ENCODE measurements at regions not wholly inside any gene's neighbourhood (a gene's known extent, or its start where the extent isn't known, plus 50 kb on each side); places are given as distances from the start of the nearest gene placed in this dataset.

- Histone ChIP-seq H3K27me3 (ENCODE audit: insufficient read depth, low read depth) (no peaks in the 10 kb centered on the region), H3K4me2 (no peak overlapping the region), H3K27ac (no peak overlapping the region), H3K36me3 (ENCODE audit: insufficient read depth) (no peaks in the 10 kb centered on the region), H2AFZ (ENCODE audit: low read depth) (no peak overlapping the region), H4K20me1 (ENCODE audit: insufficient read depth) (no peaks in the 10 kb centered on the region), H3K9ac (no peak overlapping the region), H3K4me1 (ENCODE audit: low read depth, poor library complexity, severe bottlenecking) (no peaks in the 10 kb centered on the region), H3K4me3 (IDR thresholded peaks at IDR 0.05; ENCODE audit: insufficient read depth, low read depth, low read length) (no peak overlapping the region), H3K79me2 (ENCODE audit: insufficient read depth, low read depth) (no peaks in the 10 kb centered on the region)
- no peak for TF ChIP-seq CTCF (conservative IDR thresholded peaks at IDR 0.05; ENCODE audit: low read depth, low read length)
These were observed 246.4 kb upstream of the NT5C1B start for GRCh38 chr2:18835787-18836186.

- Histone ChIP-seq H3K4me1 (ENCODE audit: low read depth, poor library complexity, severe bottlenecking) (no peaks in the 10 kb centered on the region), H4K20me1 (ENCODE audit: insufficient read depth) (no peaks in the 10 kb centered on the region), H3K27me3 (ENCODE audit: insufficient read depth, low read depth) (no peaks in the 10 kb centered on the region), H3K79me2 (ENCODE audit: insufficient read depth, low read depth) (no peaks in the 10 kb centered on the region), H3K36me3 (ENCODE audit: insufficient read depth) (no peaks in the 10 kb centered on the region), H3K4me2 (no peak overlapping the region), H2AFZ (ENCODE audit: low read depth) (no peak overlapping the region), H3K9ac (no peak overlapping the region), H3K27ac (no peak overlapping the region), H3K4me3 (IDR thresholded peaks at IDR 0.05; ENCODE audit: insufficient read depth, low read depth, low read length) (no peak overlapping the region)
- no peak for TF ChIP-seq CTCF (conservative IDR thresholded peaks at IDR 0.05; ENCODE audit: low read depth, low read length)
These were observed 245.0 kb upstream of the NT5C1B start for GRCh38 chr2:18834341-18834740.

GRCh38 chr2:18833941-18834340, 244.6 kb upstream of the NT5C1B start:
- H3K27ac ChIP-seq = no peak overlapping the region
- H3K4me3 ChIP-seq (IDR thresholded peaks at IDR 0.05; ENCODE audit: insufficient read depth, low read depth, low read length) = no peak overlapping the region
- no peaks in the 10 kb centered on the region for H3K4me1 ChIP-seq (ENCODE audit: low read depth, poor library complexity, severe bottlenecking)
- no peak overlapping the region for H3K4me2 ChIP-seq
- H3K27me3 ChIP-seq (ENCODE audit: insufficient read depth, low read depth) = no peaks in the 10 kb centered on the region
- H4K20me1 ChIP-seq (ENCODE audit: insufficient read depth) = no peaks in the 10 kb centered on the region
- TF ChIP-seq CTCF (conservative IDR thresholded peaks at IDR 0.05; ENCODE audit: low read depth, low read length) = no peak
- H3K9ac ChIP-seq = no peak overlapping the region
- H3K79me2 ChIP-seq (ENCODE audit: insufficient read depth, low read depth) = no peaks in the 10 kb centered on the region
- H2AFZ ChIP-seq (ENCODE audit: low read depth) = no peak overlapping the region
- no peaks in the 10 kb centered on the region for H3K36me3 ChIP-seq (ENCODE audit: insufficient read depth)

- Histone ChIP-seq H3K36me3 (ENCODE audit: insufficient read depth) (no peaks in the 10 kb centered on the region), H3K4me2 (no peak overlapping the region), H3K4me3 (IDR thresholded peaks at IDR 0.05; ENCODE audit: insufficient read depth, low read depth, low read length) (no peak overlapping the region), H3K79me2 (ENCODE audit: insufficient read depth, low read depth) (no peaks in the 10 kb centered on the region), H3K4me1 (ENCODE audit: low read depth, poor library complexity, severe bottlenecking) (no peaks in the 10 kb centered on the region), H3K27me3 (ENCODE audit: insufficient read depth, low read depth) (no peaks in the 10 kb centered on the region), H3K27ac (no peak overlapping the region), H3K9ac (no peak overlapping the region), H2AFZ (ENCODE audit: low read depth) (no peak overlapping the region), H4K20me1 (ENCODE audit: insufficient read depth) (no peaks in the 10 kb centered on the region)
- no peak for TF ChIP-seq CTCF (conservative IDR thresholded peaks at IDR 0.05; ENCODE audit: low read depth, low read length)
These were observed 242.6 kb upstream of the NT5C1B start for GRCh38 chr2:18831916-18832510.
